EL (cell line): ENCODE measurements at regions not wholly inside any gene's neighbourhood (a gene's known extent, or its start where the extent isn't known, plus 50 kb on each side); places are given as distances from the start of the nearest gene placed in this dataset.
A peak's percentile ranks its signal among the peaks of the same experiment; 100 is the strongest.
"Not testable (repeated sequence)": the region's sequence is repeated elsewhere in the genome, so short reads cannot be mapped to it uniquely, and the experiment has no call there.

Experiments used
- DNase-seq: peaks from one replicate; pipeline ENCODE4 v3.0.0-alpha.2; 2016

GRCh38 chr2:242009846-242010245 is 140.3 kb downstream of the RTP5 start:
- DNase-seq = not testable (repeated sequence)

- not testable (repeated sequence) for DNase-seq
These were observed 141.0 kb downstream of the RTP5 start for GRCh38 chr2:242010252-242011166.

- no peak for DNase-seq
These were observed 141.6 kb downstream of the RTP5 start for GRCh38 chr2:242011167-242011513.

GRCh38 chr2:242011516-242011915 is 142.0 kb downstream of the RTP5 start:
- no peak for DNase-seq

GRCh38 chr2:242011991-242012764 is 142.6 kb downstream of the RTP5 start:
- DNase-seq = no peak

GRCh38 chr2:242012956-242013764 is 143.6 kb downstream of the RTP5 start:
- DNase-seq = no peak

- no peak for DNase-seq
These were observed 144.2 kb downstream of the RTP5 start for GRCh38 chr2:242013771-242014170.

GRCh38 chr2:242015108-242016065 is 145.9 kb downstream of the RTP5 start:
- DNase-seq = no peak

GRCh38 chr2:242017086-242017485 is 147.6 kb downstream of the RTP5 start:
- DNase-seq = no peak

- not testable (repeated sequence) for DNase-seq
These were observed 148.9 kb downstream of the RTP5 start for GRCh38 chr2:242018416-242018815.

GRCh38 chr2:242019344-242019743 is 149.8 kb downstream of the RTP5 start:
- DNase-seq = no peak

GRCh38 chr2:242020196-242021004 is 150.9 kb downstream of the RTP5 start:
- DNase-seq = peak; percentile 47

GRCh38 chr2:242022550-242023290 is 153.2 kb downstream of the RTP5 start:
- no peak for DNase-seq

GRCh38 chr2:242024751-242025355 is 155.3 kb downstream of the RTP5 start:
- DNase-seq = no peak

- DNase-seq = no peak
These were observed 158.3 kb downstream of the RTP5 start for GRCh38 chr2:242027676-242028450.

- no peak for DNase-seq
These were observed 160.1 kb downstream of the RTP5 start for GRCh38 chr2:242029422-242030225.

- DNase-seq = no peak
These were observed 160.7 kb downstream of the RTP5 start for GRCh38 chr2:242030226-242030575.

- no peak for DNase-seq
These were observed 161.3 kb downstream of the RTP5 start for GRCh38 chr2:242030858-242031257.
